A549 (cell line): ENCODE measurements at regions not wholly inside any gene's neighbourhood (a gene's known extent, or its start where the extent isn't known, plus 50 kb on each side); places are given as distances from the start of the nearest gene placed in this dataset.

Source experiments
- ATAC-seq, 2 experiments: fragments of 200-7000 bp in 1 of 2; fragments of >200 bp in 1 of 2; cut with Nextera tagmentation in 1 of 2; cut with Tn5 transposase in 1 of 2; 3 replicates each; pipeline versions ENCODE4 v1.8.0 to v1.9.1; 2018 to 2020; ENCODE audit warnings: mild to moderate bottlenecking in 1 of 2, moderate library complexity in 1 of 2
- CTCF ChIA-PET: fragments of 300-600 bp; sonication (Branson Sonifier 250); formaldehyde crosslinking; extraction: SDS; loops from one replicate; lab custom pipeline; 2021; ENCODE audit warnings: antibody characterized with exemption, inconsistent platforms; lab: Yijun Ruan, JAX
- POLR2A ChIA-PET: fragments of 350-600 bp; formaldehyde crosslinking; extraction: SDS; loops from one replicate; lab custom pipeline; 2021; ENCODE audit warnings: antibody characterized with exemption, inconsistent platforms; lab: Yijun Ruan, JAX
- DNase-seq, 2 experiments: peaks; one replicate each; pipeline versions ENCODE4 v3.0.0 to v3.0.0-alpha.2; 2011 to 2016; ENCODE audit warnings: low read depth in 1 of 2, low spot score in 1 of 2
- FAIRE-seq: peaks from 2 replicates; lab custom pipeline; 2011; peaks lifted over from hg19 to GRCh38; lab: Jason Lieb, UNC
- H3K27ac ChIP-seq, 2 experiments: fragments of >200 bp; sonication (Bioruptor Twin); formaldehyde crosslinking; 3 replicates each; pipeline ENCODE4 v1.5.1; 2016 to 2017
- H3K4me1 ChIP-seq: fragments of >200 bp; sonication (Bioruptor Twin); formaldehyde crosslinking; 3 replicates; pipeline ENCODE4 v1.6.1; 2016
- H3K4me2 ChIP-seq: fragments of >200 bp; sonication (Bioruptor Twin); formaldehyde crosslinking; 3 replicates; pipeline ENCODE4 v1.6.1; 2016
- H3K4me3 ChIP-seq: fragments of >200 bp; sonication (Bioruptor Twin); formaldehyde crosslinking; 3 replicates; pipeline ENCODE4 v1.5.1; 2016
- H3K9me3 ChIP-seq: fragments of >200 bp; sonication (Bioruptor Twin); formaldehyde crosslinking; 3 replicates; pipeline ENCODE4 v1.6.1; 2016
- BCL3 ChIP-seq: fragments of >200 bp; sonication (Bioruptor Twin); formaldehyde crosslinking; IDR thresholded peaks from 3 replicates; pipeline ENCODE4 v1.6.1; 2016
- CTCF ChIP-seq: fragments of >200 bp; sonication (Bioruptor Twin); formaldehyde crosslinking; IDR thresholded peaks from 3 replicates; pipeline ENCODE4 v1.5.1; 2016
- EHMT2 ChIP-seq: fragments of 200-600 bp; sonication (generic); IDR thresholded peaks from 2 replicates; pipeline ENCODE4 v1.6.1; 2016; ENCODE audit warnings: antibody characterized with exemption, low read depth, mild to moderate bottlenecking, moderate library complexity
- EP300 ChIP-seq, 2 experiments: fragments of >200 bp; sonication (Bioruptor Twin); formaldehyde crosslinking; IDR thresholded peaks; 2 replicates in 1 of 2; 3 replicates in 1 of 2; pipeline ENCODE4 v1.6.1; 2016 to 2017
- FOSB ChIP-seq: fragments of 250-450 bp; sonication (Bioruptor Pico); IDR thresholded peaks from 2 replicates; pipeline ENCODE4 v1.5.0; 2020; ENCODE audit warnings: mild to moderate bottlenecking, moderate library complexity
- FOSL2 ChIP-seq, 2 experiments: fragments of 450-650 bp in 1 of 2; fragments of >200 bp in 1 of 2; sonication (Bioruptor Twin) in 1 of 2; formaldehyde crosslinking; IDR thresholded peaks; 2 replicates each; pipeline versions ENCODE4 v1.5.0 to v1.6.1; 2016 to 2020; ENCODE audit warnings: mild to moderate bottlenecking in 1 of 2, moderate library complexity in 1 of 2
- GATA3 ChIP-seq: IDR thresholded peaks from 2 replicates; pipeline ENCODE4 v1.6.1; 2012; ENCODE audit warnings: borderline replicate concordance
- HDAC2 ChIP-seq: fragments of 200-600 bp; sonication (generic); IDR thresholded peaks from 2 replicates; pipeline ENCODE4 v1.6.1; 2016
- HES2 ChIP-seq: fragments of >200 bp; sonication (Bioruptor Twin); formaldehyde crosslinking; IDR thresholded peaks from 2 replicates; pipeline ENCODE4 v1.6.1; 2016
- HEYL ChIP-seq: fragments of 250-450 bp; sonication (Bioruptor Pico); IDR thresholded peaks from 2 replicates; pipeline ENCODE4 v1.8.0; 2021; ENCODE audit warnings: mild to moderate bottlenecking, moderate library complexity
- HOXB13 ChIP-seq: fragments of 250-450 bp; sonication (Bioruptor Pico); IDR thresholded peaks from 2 replicates; pipeline ENCODE4 v1.5.0; 2020; ENCODE audit warnings: low read depth, mild to moderate bottlenecking, moderate library complexity
- JUN ChIP-seq, 2 experiments: fragments of >200 bp; sonication (Bioruptor Twin); formaldehyde crosslinking; IDR thresholded peaks; 2 replicates in 1 of 2; 3 replicates in 1 of 2; pipeline ENCODE4 v1.6.1; 2016 to 2017
- JUNB ChIP-seq: fragments of >200 bp; sonication (Bioruptor Twin); formaldehyde crosslinking; IDR thresholded peaks from 2 replicates; pipeline ENCODE4 v1.6.1; 2016
- KDM1A ChIP-seq: fragments of 200-600 bp; sonication (generic); IDR thresholded peaks from 2 replicates; pipeline ENCODE4 v1.6.1; 2016; ENCODE audit warnings: low read depth, mild to moderate bottlenecking
- MAX ChIP-seq: IDR thresholded peaks from 2 replicates; pipeline ENCODE4 v1.6.1; 2012
- MAZ ChIP-seq: fragments of 150-350 bp; IDR thresholded peaks from 2 replicates; pipeline ENCODE4 v1.6.1; 2014; ENCODE audit warnings: antibody characterized with exemption, low read depth, low read length, borderline replicate concordance
- MYC ChIP-seq: IDR thresholded peaks from 2 replicates; pipeline ENCODE4 v1.6.1; 2012; ENCODE audit warnings: mild to moderate bottlenecking, inconsistent platforms, low read length, improper control_type of control experiment, borderline replicate concordance
- NFE2L2 ChIP-seq: fragments of 150-350 bp; conservative IDR thresholded peaks from 2 replicates; pipeline ENCODE4 v1.6.1; 2014; ENCODE audit warnings: low read length
- NPAS2 ChIP-seq: fragments of 250-450 bp; sonication (Bioruptor Pico); IDR thresholded peaks from 2 replicates; pipeline ENCODE4 v1.8.0; 2022; ENCODE audit warnings: mild to moderate bottlenecking, moderate library complexity, borderline replicate concordance
- NR3C1 ChIP-seq: fragments of >200 bp; sonication (Bioruptor Twin); formaldehyde crosslinking; IDR thresholded peaks from 3 replicates; pipeline ENCODE4 v1.6.1; 2017
- PHF8 ChIP-seq: fragments of 200-600 bp; sonication (generic); IDR thresholded peaks from 2 replicates; pipeline ENCODE4 v1.6.1; 2016; ENCODE audit warnings: low read depth, mild to moderate bottlenecking, antibody characterized with exemption, moderate library complexity, borderline replicate concordance
- RAD21 ChIP-seq, 2 experiments: fragments of >200 bp in 1 of 2; sonication (Bioruptor Twin) in 1 of 2; formaldehyde crosslinking in 1 of 2; IDR thresholded peaks in 1 of 2; conservative IDR thresholded peaks in 1 of 2; 2 replicates in 1 of 2; 3 replicates in 1 of 2; pipeline ENCODE4 v1.6.1; 2012 to 2018; ENCODE audit warnings: inconsistent platforms in 1 of 2
- RARB ChIP-seq: fragments of 250-450 bp; sonication (Bioruptor Pico); IDR thresholded peaks from 2 replicates; pipeline ENCODE4 v1.8.0; 2021; ENCODE audit warnings: mild to moderate bottlenecking, moderate library complexity
- RCOR1 ChIP-seq: fragments of 150-350 bp; IDR thresholded peaks from 2 replicates; pipeline ENCODE4 v1.6.1; 2014; ENCODE audit warnings: antibody characterized with exemption, low read length, low read depth
- REST ChIP-seq: fragments of 200-600 bp; sonication (generic); IDR thresholded peaks from 2 replicates; pipeline ENCODE4 v1.6.1; 2016; ENCODE audit warnings: antibody characterized with exemption, mild to moderate bottlenecking, moderate library complexity
- SMC3 ChIP-seq: fragments of >200 bp; sonication (Bioruptor Twin); formaldehyde crosslinking; IDR thresholded peaks from 3 replicates; pipeline ENCODE4 v1.6.1; 2018; ENCODE audit warnings: inconsistent platforms
- SREBF2 ChIP-seq: fragments of 450-650 bp; IDR thresholded peaks from 2 replicates; pipeline ENCODE4 v1.6.1; 2014; ENCODE audit warnings: mild to moderate bottlenecking, moderate library complexity
- ZC3H11A ChIP-seq: fragments of 450-650 bp; IDR thresholded peaks from 2 replicates; pipeline ENCODE4 v1.6.1; 2014; ENCODE audit warnings: antibody characterized with exemption, mild to moderate bottlenecking
- ZFP36 ChIP-seq: fragments of 450-650 bp; IDR thresholded peaks from 2 replicates; pipeline ENCODE4 v1.6.1; 2014; ENCODE audit warnings: borderline replicate concordance; ENCODE audit not compliant: partially characterized antibody
- WGBS: methylation state at CpG from one replicate; pipeline ENCODE4 v1.1.6; 2017; ENCODE audit errors: missing lambda C conversion rate; 5-methylcytosine and 5-hydroxymethylcytosine counted together

- CTCF ChIA-PET = interaction anchor here (0.6 to 2.0 kb wide), 47 partner anchors 8 to 903 kb away, joined by 3 to 25 read pairs (median 4); no protein-coding TSS in a partner anchor
- POLR2A ChIA-PET = no interaction called here
- WGBS = 7% methylated on average over 13 of the region's 13 CpGs
- no peak for TF ChIP-seq ZC3H11A
- TF ChIP-seq MAZ = no peak
- TF ChIP-seq FOSB (CRISPR knock-in tag) = no peak
- TF ChIP-seq CTCF = peak; percentile 72
- TF ChIP-seq EHMT2 = no peak
- no peak for TF ChIP-seq FOSL2 (IDR thresholded peaks at IDR 0.05)
- no peak for TF ChIP-seq FOSL2 (CRISPR knock-in tag; IDR thresholded peaks at IDR 0.05)
- no peak for TF ChIP-seq JUNB
- no peak for TF ChIP-seq RARB
- TF ChIP-seq RCOR1 = no peak
- no peak for TF ChIP-seq BCL3
- no peak for TF ChIP-seq MYC
- peak; percentile 86 for TF ChIP-seq RAD21 (conservative IDR thresholded peaks at IDR 0.05 in 1 of 2, IDR thresholded peaks at IDR 0.05 in 1 of 2)
- TF ChIP-seq JUN (IDR thresholded peaks at IDR 0.05) = no peak
- no peak for TF ChIP-seq NPAS2 (CRISPR knock-in tag)
- no peak for TF ChIP-seq REST
- peak; percentile 89 for TF ChIP-seq SMC3
- peak; percentile 56 for TF ChIP-seq MAX
- peak overlapping the region; percentile 14; the same call in 1 of the 3 replicates for H3K4me3 ChIP-seq
- ATAC-seq (peak; percentile 97 to 99), FAIRE-seq (no peak), DNase-seq (peak; percentile 18 to 64)
- no peaks in the 10 kb centered on the region for H3K4me1 ChIP-seq
- H3K9me3 ChIP-seq = no peaks in the 10 kb centered on the region
- peak overlapping the region; percentile 71 for H3K4me2 ChIP-seq
- no peak overlapping the region for H3K27ac ChIP-seq
Observed at GRCh38 chr6:84422380-84422968, 195.0 kb upstream of the CEP162 start.

GRCh38 chr6:84421031-84421430, 193.6 kb upstream of the CEP162 start:
- 21% methylated on average over 5 of the region's 5 CpGs for WGBS
- H3K9me3 ChIP-seq = no peaks in the 10 kb centered on the region
- FAIRE-seq = no peak
- TF ChIP-seq KDM1A (no peak), GATA3 (no peak), HES2 (no peak), SREBF2 (no peak), MAX (no peak), RCOR1 (no peak), PHF8 (no peak), RARB (no peak), EP300 (IDR thresholded peaks at IDR 0.05) (no peak), NR3C1 (no peak), NFE2L2 (no peak), HEYL (CRISPR knock-in tag) (no peak), BCL3 (no peak), JUN (IDR thresholded peaks at IDR 0.05) (no peak), ZFP36 (no peak), HDAC2 (no peak), HOXB13 (CRISPR knock-in tag) (no peak), MYC (no peak), ZC3H11A (no peak)

More at GRCh38 chr6:84421031-84421430, 193.6 kb upstream of the CEP162 start:
- H3K4me2 ChIP-seq = no peak overlapping the region
- no peak for DNase-seq
- no peak overlapping the region for H3K27ac ChIP-seq
- CTCF ChIA-PET = interaction anchor here (1.4 to 1.8 kb wide), 2 partner anchors 358 to 546 kb away, joined by 7 to 19 read pairs; no protein-coding TSS in a partner anchor
- POLR2A ChIA-PET = no interaction called here
- ATAC-seq = no peak
- no peak overlapping the region for H3K4me3 ChIP-seq
- H3K4me1 ChIP-seq = no peaks in the 10 kb centered on the region
